ENCODE measurements at regions not wholly inside any gene's neighbourhood (a gene's known extent, or its start where the extent isn't known, plus 50 kb on each side); places are given as distances from the start of the nearest gene placed in this dataset.

- TF ChIP-seq ZNF350 (CRISPR knock-in tag; IDR thresholded peaks at IDR 0.05; ENCODE audit: borderline replicate concordance, low read depth) = no peak
- TF ChIP-seq IRF2 (CRISPR knock-in tag; IDR thresholded peaks at IDR 0.05) = peak; percentile 60; the same call in 1 of the 2 replicates
- TF ChIP-seq KDM3A (CRISPR knock-in tag; IDR thresholded peaks at IDR 0.05; ENCODE audit: low read depth) = no peak; the same call in 1 of the 2 replicates
- no peak for TF ChIP-seq ZBTB21 (CRISPR knock-in tag; IDR thresholded peaks at IDR 0.05)
- TF ChIP-seq MAFF (IDR thresholded peaks at IDR 0.05; ENCODE audit: low read depth, low read length) = no peak
- TF ChIP-seq BHLHE40 (IDR thresholded peaks at IDR 0.05; ENCODE audit: low read length) = no peak
- peak; percentile 39; the same call in 1 of the 2 replicates for TF ChIP-seq ARID3A (IDR thresholded peaks at IDR 0.05; ENCODE audit: low read depth, low read length)
- TF ChIP-seq ZNF841 (CRISPR knock-in tag; IDR thresholded peaks at IDR 0.05; ENCODE audit: borderline replicate concordance) = no peak
- peak; percentile 50; the same call in 1 of the 2 replicates for TF ChIP-seq SOX13 (IDR thresholded peaks at IDR 0.05)
- TF ChIP-seq SOX13 (CRISPR knock-in tag; conservative IDR thresholded peaks at IDR 0.05 in 1 of 2, IDR thresholded peaks at IDR 0.05 in 1 of 2) = peak in 1 of 2 experiments; percentile 74; a peak in 2 of 4 replicates
- no peak for TF ChIP-seq ZNF569 (CRISPR knock-in tag; IDR thresholded peaks at IDR 0.05; ENCODE audit: borderline replicate concordance)
- TF ChIP-seq ZNF75D (CRISPR knock-in tag; IDR thresholded peaks at IDR 0.05; ENCODE audit: borderline replicate concordance) = no peak
- TF ChIP-seq ZNF446 (CRISPR knock-in tag; IDR thresholded peaks at IDR 0.05) = no peak
Observed at GRCh38 chr14:59013672-59014298, 174.7 kb upstream of the DAAM1 start (continued).

- CTCF ChIA-PET (ENCODE audit: low intra/inter-chr PET ratio, low total read pairs) = no interaction called here
- no TSS peak for BruUV-seq (replicated peaks)
- Histone ChIP-seq H4K20me1 (ENCODE audit: insufficient read depth, low read length) (no peaks in the 10 kb centered on the region), H3K4me1 (ENCODE audit: insufficient read depth, low read length) (peaks cover 21% of the 10 kb centered on the region), H3K27ac (ENCODE audit: extremely low read length, insufficient read depth, low read length) (no peak overlapping the region), H2AFZ (ENCODE audit: low read length) (no peak overlapping the region), H3K79me2 (ENCODE audit: insufficient read depth, low read length) (no peaks in the 10 kb centered on the region), H3K4me2 (ENCODE audit: low read depth, low read length) (no peak overlapping the region), H3K4me3 (replicated peaks in 1 of 3; ENCODE audit: insufficient read depth in 1 of 3, low read depth in 2 of 3, low read length in 3 of 3) (no peak overlapping the region), H3K27me3 (ENCODE audit: control insufficient read depth in 1 of 2, insufficient read depth in 2 of 2, low read length in 2 of 2) (no peaks in the 10 kb centered on the region), H3K36me3 (replicated peaks in 1 of 2; ENCODE audit: control insufficient read depth in 1 of 2, insufficient read depth in 2 of 2, low read length in 2 of 2) (no peaks in the 10 kb centered on the region), H3K9me3 (ENCODE audit: low read length) (peaks cover 17% of the 10 kb centered on the region), H3K9ac (ENCODE audit: insufficient read depth, low read depth, low read length) (no peak overlapping the region)
- in situ Hi-C loops (cut with HindIII; ENCODE audit: extremely low pct_ligation_motif_present, low pct_unique_long_range_greater_than_20kb) (no loop called here), intact Hi-C loops (cut with micrococcal nuclease; ENCODE audit: unreplicated experiment) (no loop called here)
- FAIRE-seq (no peak), ATAC-seq (peak; percentile 77), DNase-seq (ENCODE audit: low spot score) (no peak)
- WGBS (ENCODE audit: low lambda C conversion rate) = no CpG with 5 or more reads among the region's 3 CpGs
- POLR2A ChIA-PET = no interaction called here
- TF ChIP-seq JARID2 (CRISPR knock-in tag; IDR thresholded peaks at IDR 0.05; ENCODE audit: insufficient replicate concordance) = no peak
- no peak for TF ChIP-seq ZNF678 (CRISPR knock-in tag; IDR thresholded peaks at IDR 0.05)
- no peak for TF ChIP-seq PITX1 (CRISPR knock-in tag; IDR thresholded peaks at IDR 0.05)
- TF ChIP-seq CC2D1A (CRISPR knock-in tag; IDR thresholded peaks at IDR 0.05) = no peak
- no peak for TF ChIP-seq ZNF619 (CRISPR knock-in tag; IDR thresholded peaks at IDR 0.05)
- TF ChIP-seq POLR2AphosphoS5 (IDR thresholded peaks at IDR 0.05; ENCODE audit: low read depth, low read length) = no peak
- TF ChIP-seq ZNF652 (CRISPR knock-in tag; IDR thresholded peaks at IDR 0.05; ENCODE audit: borderline replicate concordance, low read depth) = no peak
- no peak for TF ChIP-seq ZFP36L2 (CRISPR knock-in tag; IDR thresholded peaks at IDR 0.05)
- TF ChIP-seq CEBPG (CRISPR knock-in tag; IDR thresholded peaks at IDR 0.05) = no peak
- no peak for TF ChIP-seq ZSCAN21 (CRISPR knock-in tag; IDR thresholded peaks at IDR 0.05; ENCODE audit: borderline replicate concordance)
- no peak for TF ChIP-seq ZBTB7B (CRISPR knock-in tag; IDR thresholded peaks at IDR 0.05)
- TF ChIP-seq ZNF296 (CRISPR knock-in tag; conservative IDR thresholded peaks at IDR 0.05) = no peak
- no peak for TF ChIP-seq NFYB (CRISPR knock-in tag; IDR thresholded peaks at IDR 0.05)
- TF ChIP-seq PPARG (CRISPR knock-in tag; conservative IDR thresholded peaks at IDR 0.05) = no peak
Observed at GRCh38 chr14:59015482-59015881, 173.0 kb upstream of the DAAM1 start.

All from HepG2 (cell line).